ENCODE measurements at regions not wholly inside any gene's neighbourhood (a gene's known extent, or its start where the extent isn't known, plus 50 kb on each side); places are given as distances from the start of the nearest gene placed in this dataset.
A peak's percentile ranks its signal among the peaks of the same experiment; 100 is the strongest.

- TF ChIP-seq MAX (IDR thresholded peaks at IDR 0.05) (no peak), FOXM1 (IDR thresholded peaks at IDR 0.05; ENCODE audit: borderline replicate concordance, low read depth) (no peak), YY1 (IDR thresholded peaks at IDR 0.05; ENCODE audit: low read depth) (no peak), EP300 (IDR thresholded peaks at IDR 0.05; ENCODE audit: borderline replicate concordance) (no peak), NFIC (IDR thresholded peaks at IDR 0.05) (no peak), CEBPB (IDR thresholded peaks at IDR 0.05) (no peak), REST (IDR thresholded peaks at IDR 0.05; ENCODE audit: low read depth) (no peak), USF1 (IDR thresholded peaks at IDR 0.05) (no peak), TAF1 (IDR thresholded peaks at IDR 0.05; ENCODE audit: low read depth) (no peak), TEAD4 (IDR thresholded peaks at IDR 0.05) (no peak), ZBTB7A (IDR thresholded peaks at IDR 0.05; ENCODE audit: low read depth) (no peak), EGR1 (IDR thresholded peaks at IDR 0.05) (no peak), TCF12 (IDR thresholded peaks at IDR 0.05; ENCODE audit: low read depth) (no peak), CREB1 (IDR thresholded peaks at IDR 0.05; ENCODE audit: low read depth) (no peak), RAD21 (IDR thresholded peaks at IDR 0.05; ENCODE audit: low read depth) (no peak)
These were observed 128.2 kb downstream of the CPEB2 start for GRCh38 chr4:15130441-15130840.

GRCh38 chr4:15131551-15131950 is 129.3 kb downstream of the CPEB2 start:
- TF ChIP-seq CEBPB (IDR thresholded peaks at IDR 0.05) = peak; percentile 94
- peak; percentile 43 for TF ChIP-seq EP300 (IDR thresholded peaks at IDR 0.05; ENCODE audit: borderline replicate concordance)
- TF ChIP-seq TAF1 (IDR thresholded peaks at IDR 0.05; ENCODE audit: low read depth) = no peak
- peak; percentile 23 for TF ChIP-seq NFIC (IDR thresholded peaks at IDR 0.05)
- 0 out of 2 replicates have a peak, but pooled peaks have one; percentile 19 for TF ChIP-seq TCF12 (IDR thresholded peaks at IDR 0.05; ENCODE audit: low read depth)
- TF ChIP-seq ZBTB7A (IDR thresholded peaks at IDR 0.05; ENCODE audit: low read depth) = no peak
- peak; percentile 60; the same call in 1 of the 2 replicates for TF ChIP-seq TEAD4 (IDR thresholded peaks at IDR 0.05)
- no peak for TF ChIP-seq FOXM1 (IDR thresholded peaks at IDR 0.05; ENCODE audit: borderline replicate concordance, low read depth)
- TF ChIP-seq CREB1 (IDR thresholded peaks at IDR 0.05; ENCODE audit: low read depth) = no peak
- no peak for TF ChIP-seq RAD21 (IDR thresholded peaks at IDR 0.05; ENCODE audit: low read depth)

- no peak for TF ChIP-seq USF1 (IDR thresholded peaks at IDR 0.05)
- no peak for TF ChIP-seq REST (IDR thresholded peaks at IDR 0.05; ENCODE audit: low read depth)
- TF ChIP-seq TEAD4 (IDR thresholded peaks at IDR 0.05) = no peak
- no peak for TF ChIP-seq CEBPB (IDR thresholded peaks at IDR 0.05)
- TF ChIP-seq RAD21 (IDR thresholded peaks at IDR 0.05; ENCODE audit: low read depth) = no peak
- TF ChIP-seq EGR1 (IDR thresholded peaks at IDR 0.05) = no peak
- TF ChIP-seq YY1 (IDR thresholded peaks at IDR 0.05; ENCODE audit: low read depth) = no peak
- TF ChIP-seq EP300 (IDR thresholded peaks at IDR 0.05; ENCODE audit: borderline replicate concordance) = no peak
- no peak for TF ChIP-seq ZBTB7A (IDR thresholded peaks at IDR 0.05; ENCODE audit: low read depth)
- TF ChIP-seq TAF1 (IDR thresholded peaks at IDR 0.05; ENCODE audit: low read depth) = no peak
- TF ChIP-seq CREB1 (IDR thresholded peaks at IDR 0.05; ENCODE audit: low read depth) = no peak
- no peak for TF ChIP-seq TCF12 (IDR thresholded peaks at IDR 0.05; ENCODE audit: low read depth)
- TF ChIP-seq FOXM1 (IDR thresholded peaks at IDR 0.05; ENCODE audit: borderline replicate concordance, low read depth) = no peak
- no peak for TF ChIP-seq NFIC (IDR thresholded peaks at IDR 0.05)
These were observed 130.5 kb downstream of the CPEB2 start for GRCh38 chr4:15132739-15133138.

DNA sequence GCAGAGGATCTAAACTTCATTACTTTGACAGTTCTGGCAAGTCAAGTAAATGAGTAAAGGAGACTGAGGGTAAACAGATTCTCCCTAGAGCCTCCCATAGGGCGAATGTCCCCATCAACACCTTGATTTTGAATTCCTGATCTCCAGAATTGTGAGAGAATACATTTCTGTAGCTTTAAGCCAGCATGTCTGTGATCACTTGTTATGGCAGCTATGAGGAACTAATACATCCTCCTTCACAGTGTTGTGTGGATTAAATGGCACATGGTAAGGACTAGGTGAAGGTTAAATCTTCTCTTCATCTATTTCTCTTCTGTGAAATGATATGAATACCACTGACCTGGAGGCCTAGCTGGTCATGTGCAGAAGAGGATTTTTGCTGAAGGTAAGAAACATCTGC is 137.3 kb downstream of the CPEB2 start:
- TF ChIP-seq ZBTB7A (IDR thresholded peaks at IDR 0.05; ENCODE audit: low read depth) (no peak), REST (IDR thresholded peaks at IDR 0.05; ENCODE audit: low read depth) (no peak), EP300 (IDR thresholded peaks at IDR 0.05; ENCODE audit: borderline replicate concordance) (no peak), USF1 (IDR thresholded peaks at IDR 0.05) (no peak), TAF1 (IDR thresholded peaks at IDR 0.05; ENCODE audit: low read depth) (no peak), TCF12 (IDR thresholded peaks at IDR 0.05; ENCODE audit: low read depth) (no peak), FOXM1 (IDR thresholded peaks at IDR 0.05; ENCODE audit: borderline replicate concordance, low read depth) (no peak), YY1 (IDR thresholded peaks at IDR 0.05; ENCODE audit: low read depth) (no peak), NFIC (IDR thresholded peaks at IDR 0.05) (no peak), CEBPB (IDR thresholded peaks at IDR 0.05) (no peak), MAX (IDR thresholded peaks at IDR 0.05) (no peak), EGR1 (IDR thresholded peaks at IDR 0.05) (no peak), CREB1 (IDR thresholded peaks at IDR 0.05; ENCODE audit: low read depth) (no peak), TEAD4 (IDR thresholded peaks at IDR 0.05) (no peak), RAD21 (IDR thresholded peaks at IDR 0.05; ENCODE audit: low read depth) (no peak)

Measured in Ishikawa (cell line).